Esophagus muscularis mucosa (tissue), 3 donors: ENCODE measurements at regions not wholly inside any gene's neighbourhood (a gene's known extent, or its start where the extent isn't known, plus 50 kb on each side); places are given as distances from the start of the nearest gene placed in this dataset.

ENCODE experiments used
- CTCF ChIP-seq, 3 experiments: fragments of 200-600 bp in 2 of 3; fragments of 450-650 bp in 1 of 3; sonication (generic) in 2 of 3; IDR thresholded peaks; one replicate each; pipeline ENCODE4 v1.5.1; 2017 to 2019; ENCODE audit warnings: antibody characterized with exemption in 3 of 3, mild to moderate bottlenecking in 2 of 3, moderate library complexity in 1 of 3
- POLR2A ChIP-seq: fragments of 450-650 bp; IDR thresholded peaks from one replicate; pipeline ENCODE4 v1.6.1; 2017; ENCODE audit warnings: antibody characterized with exemption, moderate library complexity, mild to moderate bottlenecking, low read depth
- POLR2AphosphoS5 ChIP-seq, 2 donors: sonication (generic); formaldehyde crosslinking; IDR thresholded peaks; one replicate each; pipeline ENCODE4 v1.6.1; 2017; ENCODE audit warnings: antibody characterized with exemption in 2 of 2

DNA sequence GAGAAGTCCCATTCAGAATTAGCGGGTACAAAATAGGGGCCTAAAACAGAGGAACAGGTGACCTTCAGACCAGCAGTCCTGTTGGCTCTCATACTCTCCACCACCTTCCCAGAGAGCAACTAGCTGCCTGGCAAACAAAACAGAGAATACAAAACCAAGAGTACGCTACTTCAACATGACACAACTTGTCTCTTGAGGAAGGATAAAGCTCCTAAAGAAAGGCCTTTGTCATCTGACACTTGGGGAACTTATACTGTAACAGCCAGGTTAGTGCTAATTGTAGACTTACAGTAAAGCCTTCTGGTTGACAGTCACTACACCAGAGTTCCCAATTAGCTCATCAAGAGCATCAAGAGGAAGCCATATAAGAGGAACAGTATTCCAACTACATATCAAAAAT is 282.1 kb upstream of the NT5C1B start:
- TF ChIP-seq CTCF (IDR thresholded peaks at IDR 0.05) (no peak), POLR2A (no peak), POLR2AphosphoS5 (IDR thresholded peaks at IDR 0.05) (no peak)
